ENCODE measurements at regions not wholly inside any gene's neighbourhood (a gene's known extent, or its start where the extent isn't known, plus 50 kb on each side); places are given as distances from the start of the nearest gene placed in this dataset.
"Not testable (repeated sequence)": the region's sequence is repeated elsewhere in the genome, so short reads cannot be mapped to it uniquely, and the experiment has no call there.

GRCh38 chr4:34432706-34433105, 1811.6 kb downstream of the ARAP2 start:
- H4K20me1 ChIP-seq (ENCODE audit: insufficient read depth, low read length) = no peaks in the 10 kb centered on the region
- no peak overlapping the region for H3K4me3 Mint-ChIP-seq
- no peak overlapping the region for H3K27ac ChIP-seq (ENCODE audit: low read depth in 1 of 2, low read length in 2 of 2)
- H3K27me3 ChIP-seq (ENCODE audit: control insufficient read depth in 2 of 2, insufficient read depth in 2 of 2, low read length in 2 of 2) = no peaks in the 10 kb centered on the region
- H3K4me1 ChIP-seq (ENCODE audit: control insufficient read depth in 1 of 2, insufficient read depth in 2 of 2, low read length in 2 of 2) = no peaks in the 10 kb centered on the region
- no peak for DNase-seq
- no peak overlapping the region for H3K9ac ChIP-seq (ENCODE audit: insufficient read depth, low read length, poor library complexity, severe bottlenecking)
- peaks cover 5% of the 10 kb centered on the region for H3K4me1 Mint-ChIP-seq
- TF ChIP-seq CTCF (IDR thresholded peaks at IDR 0.05) = no peak
- no peak overlapping the region for H2AFZ ChIP-seq (ENCODE audit: insufficient read depth, low read depth, low read length, poor library complexity, severe bottlenecking)
- H3K27ac Mint-ChIP-seq = no peak overlapping the region
- H3K4me3 ChIP-seq (replicated peaks in 1 of 3; ENCODE audit: low read depth in 2 of 3, low read length in 3 of 3) = no peak overlapping the region
- intact Hi-C loops (cut with micrococcal nuclease) = no loop called here
- no peaks in the 10 kb centered on the region for H3K36me3 ChIP-seq (replicated peaks in 1 of 2; ENCODE audit: control insufficient read depth in 1 of 2, insufficient read depth in 2 of 2, low read length in 2 of 2)
- no peaks in the 10 kb centered on the region for H3K79me2 ChIP-seq (ENCODE audit: insufficient read depth, low read length)
- no peaks in the 10 kb centered on the region for H3K9me3 ChIP-seq (replicated peaks in 1 of 2; ENCODE audit: control insufficient read depth in 1 of 2, insufficient read depth in 1 of 2, low read length in 2 of 2)
- H3K4me2 ChIP-seq (replicated peaks; ENCODE audit: extremely low read depth, low read length, poor library complexity, severe bottlenecking) = no peak overlapping the region
- H3K27me3 Mint-ChIP-seq (ENCODE audit: low read depth in 3 of 3) = peaks cover 0 to 2% (median 0%) of the 10 kb centered on the region in 3 donors
- no peaks in the 10 kb centered on the region for H3K36me3 Mint-ChIP-seq
- H3K9me3 Mint-ChIP-seq = peaks cover 0 to 3% (median 0%) of the 10 kb centered on the region in 7 donors
- no CpG with 5 or more reads among the region's 5 CpGs for WGBS (ENCODE audit: insufficient coverage)

GRCh38 chr4:34434377-34434776, 1809.9 kb downstream of the ARAP2 start:
- H3K4me2 ChIP-seq (replicated peaks; ENCODE audit: extremely low read depth, low read length, poor library complexity, severe bottlenecking); H3K27me3 Mint-ChIP-seq (ENCODE audit: low read depth in 3 of 3); H3K4me1 ChIP-seq (ENCODE audit: control insufficient read depth in 1 of 2, insufficient read depth in 2 of 2, low read length in 2 of 2); H3K36me3 ChIP-seq (replicated peaks in 1 of 2; ENCODE audit: control insufficient read depth in 1 of 2, insufficient read depth in 2 of 2, low read length in 2 of 2); H3K4me3 Mint-ChIP-seq; DNase-seq; H3K79me2 ChIP-seq (ENCODE audit: insufficient read depth, low read length); H3K4me3 ChIP-seq (replicated peaks in 1 of 3; ENCODE audit: low read depth in 2 of 3, low read length in 3 of 3); H3K27me3 ChIP-seq (ENCODE audit: control insufficient read depth in 2 of 2, insufficient read depth in 2 of 2, low read length in 2 of 2); H2AFZ ChIP-seq (ENCODE audit: insufficient read depth, low read depth, low read length, poor library complexity, severe bottlenecking); H3K9me3 Mint-ChIP-seq; H3K9me3 ChIP-seq (replicated peaks in 1 of 2; ENCODE audit: control insufficient read depth in 1 of 2, insufficient read depth in 1 of 2, low read length in 2 of 2); H3K4me1 Mint-ChIP-seq; H3K27ac Mint-ChIP-seq; intact Hi-C loops (cut with micrococcal nuclease); H3K36me3 Mint-ChIP-seq; H4K20me1 ChIP-seq (ENCODE audit: insufficient read depth, low read length); H3K9ac ChIP-seq (ENCODE audit: insufficient read depth, low read length, poor library complexity, severe bottlenecking); H3K27ac ChIP-seq (ENCODE audit: low read depth in 1 of 2, low read length in 2 of 2): not testable (repeated sequence)
- WGBS (ENCODE audit: insufficient coverage) = 0% methylated on average over 2 of the region's 5 CpGs
